DND-41 (cell line): ENCODE measurements at regions not wholly inside any gene's neighbourhood (a gene's known extent, or its start where the extent isn't known, plus 50 kb on each side); places are given as distances from the start of the nearest gene placed in this dataset.

ENCODE experiments used
- EZH2 ChIP-seq: IDR thresholded peaks from 3 replicates; pipeline ENCODE4 v1.6.1; 2012; ENCODE audit warnings: borderline replicate concordance, low read depth, mild to moderate bottlenecking, moderate library complexity, low read length, inconsistent platforms; ENCODE audit not compliant: severe bottlenecking
- TF ChIP-seq, protein P1 (sequence below): IDR thresholded peaks from 2 replicates; pipeline ENCODE4 v1.5.1; 2012; ENCODE audit warnings: borderline replicate concordance, low read length, moderate library complexity, mild to moderate bottlenecking; ENCODE audit not compliant: poor library complexity, severe bottlenecking; ENCODE audit errors: extremely low read depth

DNA sequence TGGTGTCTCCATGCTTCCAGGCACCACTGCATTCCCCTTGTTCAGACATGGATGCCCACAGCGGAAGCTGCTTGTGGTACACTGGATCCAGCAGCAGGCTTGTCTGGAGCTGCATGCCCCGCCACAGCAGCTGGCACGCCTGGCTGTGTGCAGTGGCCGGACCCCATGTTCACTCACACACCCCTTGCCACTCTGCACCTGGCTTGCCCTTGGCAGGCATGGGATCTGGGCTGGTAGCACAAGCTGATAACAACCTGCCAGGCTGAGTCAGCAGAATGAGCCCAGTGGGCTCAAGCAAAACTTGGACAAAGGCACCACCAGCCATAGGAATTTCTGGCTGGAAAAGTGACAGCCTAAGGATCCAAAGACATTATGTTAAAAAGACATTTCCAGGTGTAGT, 91.8 kb upstream of the TMEM168 start:
- TF ChIP-seq, protein P1, sequence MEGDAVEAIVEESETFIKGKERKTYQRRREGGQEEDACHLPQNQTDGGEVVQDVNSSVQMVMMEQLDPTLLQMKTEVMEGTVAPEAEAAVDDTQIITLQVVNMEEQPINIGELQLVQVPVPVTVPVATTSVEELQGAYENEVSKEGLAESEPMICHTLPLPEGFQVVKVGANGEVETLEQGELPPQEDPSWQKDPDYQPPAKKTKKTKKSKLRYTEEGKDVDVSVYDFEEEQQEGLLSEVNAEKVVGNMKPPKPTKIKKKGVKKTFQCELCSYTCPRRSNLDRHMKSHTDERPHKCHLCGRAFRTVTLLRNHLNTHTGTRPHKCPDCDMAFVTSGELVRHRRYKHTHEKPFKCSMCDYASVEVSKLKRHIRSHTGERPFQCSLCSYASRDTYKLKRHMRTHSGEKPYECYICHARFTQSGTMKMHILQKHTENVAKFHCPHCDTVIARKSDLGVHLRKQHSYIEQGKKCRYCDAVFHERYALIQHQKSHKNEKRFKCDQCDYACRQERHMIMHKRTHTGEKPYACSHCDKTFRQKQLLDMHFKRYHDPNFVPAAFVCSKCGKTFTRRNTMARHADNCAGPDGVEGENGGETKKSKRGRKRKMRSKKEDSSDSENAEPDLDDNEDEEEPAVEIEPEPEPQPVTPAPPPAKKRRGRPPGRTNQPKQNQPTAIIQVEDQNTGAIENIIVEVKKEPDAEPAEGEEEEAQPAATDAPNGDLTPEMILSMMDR = no peak
- TF ChIP-seq EZH2 = no peak
